ENCODE measurements at regions not wholly inside any gene's neighbourhood (a gene's known extent, or its start where the extent isn't known, plus 50 kb on each side); places are given as distances from the start of the nearest gene placed in this dataset.

GRCh38 chrY:11064376-11064775, 1536.7 kb downstream of the TSPY10 start:
- TF ChIP-seq, protein P1, sequence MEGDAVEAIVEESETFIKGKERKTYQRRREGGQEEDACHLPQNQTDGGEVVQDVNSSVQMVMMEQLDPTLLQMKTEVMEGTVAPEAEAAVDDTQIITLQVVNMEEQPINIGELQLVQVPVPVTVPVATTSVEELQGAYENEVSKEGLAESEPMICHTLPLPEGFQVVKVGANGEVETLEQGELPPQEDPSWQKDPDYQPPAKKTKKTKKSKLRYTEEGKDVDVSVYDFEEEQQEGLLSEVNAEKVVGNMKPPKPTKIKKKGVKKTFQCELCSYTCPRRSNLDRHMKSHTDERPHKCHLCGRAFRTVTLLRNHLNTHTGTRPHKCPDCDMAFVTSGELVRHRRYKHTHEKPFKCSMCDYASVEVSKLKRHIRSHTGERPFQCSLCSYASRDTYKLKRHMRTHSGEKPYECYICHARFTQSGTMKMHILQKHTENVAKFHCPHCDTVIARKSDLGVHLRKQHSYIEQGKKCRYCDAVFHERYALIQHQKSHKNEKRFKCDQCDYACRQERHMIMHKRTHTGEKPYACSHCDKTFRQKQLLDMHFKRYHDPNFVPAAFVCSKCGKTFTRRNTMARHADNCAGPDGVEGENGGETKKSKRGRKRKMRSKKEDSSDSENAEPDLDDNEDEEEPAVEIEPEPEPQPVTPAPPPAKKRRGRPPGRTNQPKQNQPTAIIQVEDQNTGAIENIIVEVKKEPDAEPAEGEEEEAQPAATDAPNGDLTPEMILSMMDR (IDR thresholded peaks at IDR 0.05), result no peak
- TF ChIP-seq POLR2A (IDR thresholded peaks at IDR 0.05), result no peak

Data from adrenal gland (tissue), 5 donors.